ENCODE measurements at regions not wholly inside any gene's neighbourhood (a gene's known extent, or its start where the extent isn't known, plus 50 kb on each side); places are given as distances from the start of the nearest gene placed in this dataset.

DNA sequence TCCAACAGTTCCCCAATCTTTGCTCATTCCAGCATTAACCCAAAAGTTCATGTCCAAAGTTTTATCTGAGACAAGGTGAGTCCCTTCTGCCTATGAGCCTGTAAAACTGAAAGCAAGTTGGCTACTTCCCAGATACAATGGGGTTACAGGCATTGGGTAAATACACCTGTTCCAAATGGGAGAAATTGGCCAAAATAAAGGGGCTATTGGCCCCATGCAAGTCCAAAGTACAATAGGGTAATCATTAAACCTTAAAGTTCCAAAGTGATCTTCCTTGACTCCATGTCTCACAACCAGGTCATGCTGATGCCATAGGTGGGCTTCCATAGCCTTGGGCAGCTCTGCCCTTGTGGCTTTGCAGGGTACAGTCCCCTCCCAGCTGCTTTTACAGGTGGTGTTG, 511.7 kb upstream of the KLHL4 start:
- no peak for TF ChIP-seq ETV6 (conservative IDR thresholded peaks at IDR 0.05 in 1 of 2, IDR thresholded peaks at IDR 0.05 in 1 of 2; ENCODE audit: borderline replicate concordance in 1 of 2, low read depth in 1 of 2)
- no peak for TF ChIP-seq NR2C1 (IDR thresholded peaks at IDR 0.05)
- TF ChIP-seq POLR2A (IDR thresholded peaks at IDR 0.05; ENCODE audit: low read depth, low read length) = no peak
- no peak for TF ChIP-seq HDGF (IDR thresholded peaks at IDR 0.05)
- TF ChIP-seq CEBPB (IDR thresholded peaks at IDR 0.05; ENCODE audit: borderline replicate concordance in 1 of 2, low read depth in 2 of 2, low read length in 2 of 2) = no peak
- TF ChIP-seq, protein P1, sequence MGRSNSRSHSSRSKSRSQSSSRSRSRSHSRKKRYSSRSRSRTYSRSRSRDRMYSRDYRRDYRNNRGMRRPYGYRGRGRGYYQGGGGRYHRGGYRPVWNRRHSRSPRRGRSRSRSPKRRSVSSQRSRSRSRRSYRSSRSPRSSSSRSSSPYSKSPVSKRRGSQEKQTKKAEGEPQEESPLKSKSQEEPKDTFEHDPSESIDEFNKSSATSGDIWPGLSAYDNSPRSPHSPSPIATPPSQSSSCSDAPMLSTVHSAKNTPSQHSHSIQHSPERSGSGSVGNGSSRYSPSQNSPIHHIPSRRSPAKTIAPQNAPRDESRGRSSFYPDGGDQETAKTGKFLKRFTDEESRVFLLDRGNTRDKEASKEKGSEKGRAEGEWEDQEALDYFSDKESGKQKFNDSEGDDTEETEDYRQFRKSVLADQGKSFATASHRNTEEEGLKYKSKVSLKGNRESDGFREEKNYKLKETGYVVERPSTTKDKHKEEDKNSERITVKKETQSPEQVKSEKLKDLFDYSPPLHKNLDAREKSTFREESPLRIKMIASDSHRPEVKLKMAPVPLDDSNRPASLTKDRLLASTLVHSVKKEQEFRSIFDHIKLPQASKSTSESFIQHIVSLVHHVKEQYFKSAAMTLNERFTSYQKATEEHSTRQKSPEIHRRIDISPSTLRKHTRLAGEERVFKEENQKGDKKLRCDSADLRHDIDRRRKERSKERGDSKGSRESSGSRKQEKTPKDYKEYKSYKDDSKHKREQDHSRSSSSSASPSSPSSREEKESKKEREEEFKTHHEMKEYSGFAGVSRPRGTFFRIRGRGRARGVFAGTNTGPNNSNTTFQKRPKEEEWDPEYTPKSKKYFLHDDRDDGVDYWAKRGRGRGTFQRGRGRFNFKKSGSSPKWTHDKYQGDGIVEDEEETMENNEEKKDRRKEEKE (IDR thresholded peaks at IDR 0.05) = no peak
- no peak for TF ChIP-seq ZNF274 (IDR thresholded peaks at IDR 0.05; ENCODE audit: insufficient read depth, insufficient read length)
- TF ChIP-seq GABPA (IDR thresholded peaks at IDR 0.05; ENCODE audit: low read depth) = no peak
